AG09309 (cell line): ENCODE measurements at regions not wholly inside any gene's neighbourhood (a gene's known extent, or its start where the extent isn't known, plus 50 kb on each side); places are given as distances from the start of the nearest gene placed in this dataset.

Source experiments
- DNase-seq: peaks from one replicate; pipeline ENCODE4 v3.0.0-alpha.2; 2010; ENCODE audit warnings: low read depth
- H3K4me3 ChIP-seq: 2 replicates; pipeline ENCODE4 v1.5.1; 2011; ENCODE audit warnings: mild to moderate bottlenecking, low read depth, low read length, moderate library complexity; ENCODE audit not compliant: control insufficient read depth
- CTCF ChIP-seq: IDR thresholded peaks from 2 replicates; pipeline ENCODE4 v1.5.1; 2011; ENCODE audit warnings: mild to moderate bottlenecking, low read depth, low read length, inconsistent platforms; ENCODE audit not compliant: insufficient read depth, control insufficient read depth; ENCODE audit errors: missing control alignments

- no peak for TF ChIP-seq CTCF
- peak; percentile 78 for DNase-seq
- no peak overlapping the region for H3K4me3 ChIP-seq
Observed at GRCh38 chr2:199160677-199161465, 296.9 kb downstream of the SATB2 start.

- no peak overlapping the region for H3K4me3 ChIP-seq
- no peak for TF ChIP-seq CTCF
- DNase-seq, result no peak
Observed at GRCh38 chr2:199160081-199160480, 297.7 kb downstream of the SATB2 start.

GRCh38 chr2:199148076-199148845 is 309.5 kb downstream of the SATB2 start:
- no peak for DNase-seq
- no peak for TF ChIP-seq CTCF
- H3K4me3 ChIP-seq, result no peak overlapping the region

- peak; percentile 50 for DNase-seq
- no peak for TF ChIP-seq CTCF
- no peak overlapping the region for H3K4me3 ChIP-seq
Observed at GRCh38 chr2:199147216-199147615, 310.5 kb downstream of the SATB2 start.

- no peak for TF ChIP-seq CTCF
- H3K4me3 ChIP-seq, result no peak overlapping the region
- no peak for DNase-seq
Observed at GRCh38 chr2:199144546-199144945, 313.2 kb downstream of the SATB2 start.

- no peak for TF ChIP-seq CTCF
- no peak for DNase-seq
- no peak overlapping the region for H3K4me3 ChIP-seq
Observed at GRCh38 chr2:199144036-199144435, 313.7 kb downstream of the SATB2 start.
